CD4-positive, alpha-beta memory T cell (primary cell): ENCODE measurements at regions not wholly inside any gene's neighbourhood (a gene's known extent, or its start where the extent isn't known, plus 50 kb on each side); places are given as distances from the start of the nearest gene placed in this dataset.

Source experiments
- CTCF ChIA-PET: fragments of 350-600 bp; sonication (Branson Sonifier 250); formaldehyde crosslinking; loops from one replicate; lab custom pipeline; 2021; ENCODE audit warnings: inconsistent platforms; ENCODE audit not compliant: partially characterized antibody; lab: Charles Lee
- POLR2A ChIA-PET: fragments of 350-600 bp; sonication (Branson Sonifier 250); formaldehyde crosslinking; loops from one replicate; lab custom pipeline; 2021; ENCODE audit not compliant: partially characterized antibody; lab: Charles Lee
- DNase-seq, 5 donors: peaks; one replicate each; pipeline versions ENCODE4 v3.0.0 to v3.0.0-alpha.2; 2020 to 2022; ENCODE audit warnings: mixed read lengths in 1 of 5
- H3K27ac ChIP-seq: one replicate; pipeline ENCODE4 v1.7.0; 2013; ENCODE audit warnings: low read depth, low read length
- H3K27me3 ChIP-seq: 2 replicates; pipeline ENCODE4 v1.7.0; 2013; ENCODE audit warnings: mild to moderate bottlenecking, low read length, moderate library complexity; ENCODE audit not compliant: insufficient read depth
- H3K36me3 ChIP-seq: 2 replicates; pipeline ENCODE4 v1.7.0; 2013; ENCODE audit warnings: mild to moderate bottlenecking, low read length, moderate library complexity; ENCODE audit not compliant: insufficient read depth
- H3K4me1 ChIP-seq: 2 replicates; pipeline ENCODE4 v1.7.0; 2013; ENCODE audit warnings: mild to moderate bottlenecking, low read length, moderate library complexity; ENCODE audit not compliant: insufficient read depth
- H3K4me3 ChIP-seq, 2 donors: one replicate each; pipeline ENCODE4 v1.7.0; 2013; ENCODE audit warnings: low read length in 2 of 2, mild to moderate bottlenecking in 1 of 2
- H3K9me3 ChIP-seq, 2 donors: one replicate each; pipeline ENCODE4 v1.7.0; 2013; ENCODE audit warnings: low read length in 2 of 2, control low read depth in 1 of 2; ENCODE audit not compliant: control insufficient read depth in 1 of 2
- H3K27ac Mint-ChIP-seq, 7 donors: one replicate each; pipeline ENCODE4 v1.8.0; 2020 to 2021; ENCODE audit warnings: mixed read lengths in 7 of 7, mild to moderate bottlenecking in 6 of 7, inconsistent platforms in 3 of 7, moderate library complexity in 3 of 7
- H3K27me3 Mint-ChIP-seq, 2 donors: one replicate each; pipeline ENCODE4 v1.8.0; 2020 to 2021; ENCODE audit warnings: mixed read lengths in 2 of 2
- H3K36me3 Mint-ChIP-seq, 2 donors: one replicate each; pipeline ENCODE4 v1.8.0; 2020 to 2021; ENCODE audit warnings: mixed read lengths in 2 of 2, inconsistent platforms in 1 of 2, mild to moderate bottlenecking in 1 of 2
- H3K4me1 Mint-ChIP-seq, 4 donors: one replicate each; pipeline ENCODE4 v1.8.0; 2020 to 2021; ENCODE audit warnings: mixed read lengths in 4 of 4, mild to moderate bottlenecking in 1 of 4
- H3K4me3 Mint-ChIP-seq, 8 donors: one replicate each; pipeline ENCODE4 v1.8.0; 2020 to 2021; ENCODE audit warnings: mixed read lengths in 8 of 8, mild to moderate bottlenecking in 7 of 8, moderate library complexity in 6 of 8, inconsistent platforms in 3 of 8
- H3K9me3 Mint-ChIP-seq, 8 donors: one replicate each; pipeline ENCODE4 v1.8.0; 2020 to 2021; ENCODE audit warnings: mixed read lengths in 8 of 8, mild to moderate bottlenecking in 5 of 8, inconsistent platforms in 3 of 8, moderate library complexity in 1 of 8
- intact Hi-C: fragments of 100-400 bp; cut with micrococcal nuclease; formaldehyde crosslinking; loops from one replicate; pipeline ENCODE4 v1.15.1; 2023

- no peak overlapping the region for H3K27ac Mint-ChIP-seq
- Histone ChIP-seq H3K36me3 (no peaks in the 10 kb centered on the region), H3K4me1 (no peaks in the 10 kb centered on the region), H3K4me3 (no peak overlapping the region), H3K27me3 (no peaks in the 10 kb centered on the region), H3K27ac (no peak overlapping the region), H3K9me3 (no peaks in the 10 kb centered on the region)
- DNase-seq: no peak
- CTCF ChIA-PET: no interaction called here
- peaks cover 0 to 3% of the 10 kb centered on the region in 2 donors for H3K27me3 Mint-ChIP-seq
- POLR2A ChIA-PET: no interaction called here
- H3K4me1 Mint-ChIP-seq: no peaks in the 10 kb centered on the region
- intact Hi-C loops: no loop called here
- H3K36me3 Mint-ChIP-seq: no peaks in the 10 kb centered on the region
- peaks cover 0 to 5% (median 0%) of the 10 kb centered on the region in 8 donors for H3K9me3 Mint-ChIP-seq
- no peak overlapping the region for H3K4me3 Mint-ChIP-seq
Measured at GRCh38 chr6:145457556-145457955, 277.8 kb downstream of the EPM2A start.

- Histone ChIP-seq H3K9me3 (no peaks in the 10 kb centered on the region), H3K36me3 (no peaks in the 10 kb centered on the region), H3K4me3 (no peak overlapping the region), H3K4me1 (no peaks in the 10 kb centered on the region), H3K27me3 (no peaks in the 10 kb centered on the region), H3K27ac (no peak overlapping the region)
- ChIA-PET CTCF (no interaction called here), POLR2A (no interaction called here)
- H3K9me3 Mint-ChIP-seq: peaks cover 3 to 17% (median 13%) of the 10 kb centered on the region in 8 donors
- no peak overlapping the region for H3K27ac Mint-ChIP-seq
- intact Hi-C loops: no loop called here
- no peaks in the 10 kb centered on the region for H3K36me3 Mint-ChIP-seq
- no peaks in the 10 kb centered on the region for H3K4me1 Mint-ChIP-seq
- H3K27me3 Mint-ChIP-seq: no peaks in the 10 kb centered on the region
- no peak for DNase-seq
- H3K4me3 Mint-ChIP-seq: no peak overlapping the region
Measured at GRCh38 chr6:145468534-145468933, 266.8 kb downstream of the EPM2A start.

GRCh38 chr6:145469021-145469420 lies 266.3 kb downstream of the EPM2A start:
- POLR2A ChIA-PET: no interaction called here
- no peak overlapping the region for H3K27ac ChIP-seq
- Mint-ChIP-seq H3K9me3 (peaks cover 3 to 21% (median 14%) of the 10 kb centered on the region in 8 donors), H3K27ac (no peak overlapping the region), H3K27me3 (no peaks in the 10 kb centered on the region), H3K4me1 (no peaks in the 10 kb centered on the region), H3K4me3 (no peak overlapping the region), H3K36me3 (no peaks in the 10 kb centered on the region)
- no peaks in the 10 kb centered on the region for H3K9me3 ChIP-seq
- no peaks in the 10 kb centered on the region for H3K27me3 ChIP-seq
- H3K4me3 ChIP-seq: no peak overlapping the region
- no peak for DNase-seq
- CTCF ChIA-PET: no interaction called here
- no peaks in the 10 kb centered on the region for H3K4me1 ChIP-seq
- no peaks in the 10 kb centered on the region for H3K36me3 ChIP-seq
- intact Hi-C loops: no loop called here

DNA sequence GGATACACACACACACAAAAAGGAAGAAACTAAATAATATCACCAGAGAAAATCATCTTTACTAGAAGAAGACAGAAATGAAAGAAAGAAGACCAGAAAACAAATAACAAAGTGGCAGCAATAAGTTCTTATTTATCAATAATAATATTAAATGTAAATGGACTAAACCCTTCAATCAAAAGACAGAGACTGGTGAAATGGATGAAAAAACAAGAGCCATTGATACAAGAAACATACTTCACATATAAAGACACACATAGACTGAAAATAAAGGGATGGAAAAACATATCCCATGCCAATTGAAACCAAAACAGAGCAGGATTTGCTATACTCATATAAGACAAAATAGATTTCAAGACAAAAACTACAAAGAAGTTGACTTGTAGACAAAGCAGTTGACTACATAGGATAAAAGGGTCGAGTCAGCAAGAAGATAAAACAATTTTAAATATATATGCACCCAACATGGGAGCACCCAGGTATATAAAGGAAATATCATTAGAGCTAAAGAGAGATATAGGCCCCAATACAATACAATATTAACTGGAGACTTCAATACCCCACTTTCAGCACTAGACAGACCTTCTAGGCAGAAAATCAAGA lies 259.4 kb downstream of the EPM2A start:
- Mint-ChIP-seq H3K4me1 (no peaks in the 10 kb centered on the region), H3K9me3 (peaks cover 3 to 57% (median 23%) of the 10 kb centered on the region in 8 donors), H3K27ac (no peak overlapping the region), H3K27me3 (no peaks in the 10 kb centered on the region), H3K36me3 (no peaks in the 10 kb centered on the region), H3K4me3 (no peak overlapping the region)
- intact Hi-C loops: no loop called here
- Histone ChIP-seq H3K4me1 (no peaks in the 10 kb centered on the region), H3K9me3 (no peaks in the 10 kb centered on the region), H3K36me3 (no peaks in the 10 kb centered on the region), H3K27ac (no peak overlapping the region), H3K27me3 (no peaks in the 10 kb centered on the region), H3K4me3 (no peak overlapping the region)
- ChIA-PET POLR2A (no interaction called here), CTCF (no interaction called here)
- DNase-seq: no peak

- DNase-seq: peak in 1 of 5 donors; percentile 9
- H3K27ac ChIP-seq: no peak overlapping the region
- no peaks in the 10 kb centered on the region for H3K4me1 ChIP-seq
- no peaks in the 10 kb centered on the region for H3K9me3 ChIP-seq
- POLR2A ChIA-PET: no interaction called here
- Mint-ChIP-seq H3K36me3 (no peaks in the 10 kb centered on the region), H3K27me3 (no peaks in the 10 kb centered on the region), H3K4me3 (no peak overlapping the region), H3K27ac (no peak overlapping the region), H3K9me3 (peaks cover 2 to 29% (median 10%) of the 10 kb centered on the region in 8 donors), H3K4me1 (no peaks in the 10 kb centered on the region)
- no peak overlapping the region for H3K4me3 ChIP-seq
- H3K27me3 ChIP-seq: no peaks in the 10 kb centered on the region
- CTCF ChIA-PET: interaction anchor here (1.1 kb wide), 1 partner anchor 8 kb away, joined by 3 read pairs; no protein-coding TSS in a partner anchor
- intact Hi-C loops: no loop called here
- H3K36me3 ChIP-seq: no peaks in the 10 kb centered on the region
Measured at GRCh38 chr6:145480024-145480423, 255.3 kb downstream of the EPM2A start.

- H3K27ac Mint-ChIP-seq: no peak overlapping the region
- intact Hi-C loops: no loop called here
- no peaks in the 10 kb centered on the region for H3K27me3 ChIP-seq
- CTCF ChIA-PET: interaction anchor here (1.5 kb wide), 1 partner anchor 9 kb away, joined by 4 read pairs; no protein-coding TSS in a partner anchor
- H3K9me3 ChIP-seq: no peaks in the 10 kb centered on the region
- no peaks in the 10 kb centered on the region for H3K36me3 Mint-ChIP-seq
- no peaks in the 10 kb centered on the region for H3K4me1 ChIP-seq
- H3K27ac ChIP-seq: no peak overlapping the region
- no peaks in the 10 kb centered on the region for H3K4me1 Mint-ChIP-seq
- H3K27me3 Mint-ChIP-seq: no peaks in the 10 kb centered on the region
- POLR2A ChIA-PET: no interaction called here
- no peaks in the 10 kb centered on the region for H3K36me3 ChIP-seq
- no peak overlapping the region for H3K4me3 ChIP-seq
- H3K9me3 Mint-ChIP-seq: peaks cover 0 to 11% (median 4%) of the 10 kb centered on the region in 8 donors
- H3K4me3 Mint-ChIP-seq: no peak overlapping the region
- no peak for DNase-seq
Measured at GRCh38 chr6:145483191-145483996, 251.9 kb downstream of the EPM2A start.

GRCh38 chr6:145485288-145485687 lies 250.0 kb downstream of the EPM2A start:
- no peaks in the 10 kb centered on the region for H3K9me3 ChIP-seq
- H3K27me3 Mint-ChIP-seq: no peaks in the 10 kb centered on the region
- no peak for DNase-seq
- H3K9me3 Mint-ChIP-seq: peaks cover 0 to 9% (median 3%) of the 10 kb centered on the region in 8 donors
- H3K4me1 Mint-ChIP-seq: no peaks in the 10 kb centered on the region
- H3K4me3 Mint-ChIP-seq: no peak overlapping the region
- no peak overlapping the region for H3K4me3 ChIP-seq
- no peak overlapping the region for H3K27ac Mint-ChIP-seq
- POLR2A ChIA-PET: no interaction called here
- no peak overlapping the region for H3K27ac ChIP-seq
- CTCF ChIA-PET: no interaction called here
- intact Hi-C loops: no loop called here
- H3K27me3 ChIP-seq: no peaks in the 10 kb centered on the region
- no peaks in the 10 kb centered on the region for H3K4me1 ChIP-seq
- no peaks in the 10 kb centered on the region for H3K36me3 Mint-ChIP-seq
- H3K36me3 ChIP-seq: no peaks in the 10 kb centered on the region
